SU-DHL-6 (cell line): ENCODE measurements at regions not wholly inside any gene's neighbourhood (a gene's known extent, or its start where the extent isn't known, plus 50 kb on each side); places are given as distances from the start of the nearest gene placed in this dataset.

Source experiments
- H2AFZ ChIP-seq: fragments of 200-600 bp; sonication (generic); 2 replicates; pipeline ENCODE4 v1.6.1; 2014; ENCODE audit warnings: low read depth, mild to moderate bottlenecking, moderate library complexity, mixed read lengths, antibody characterized with exemption, low read length; ENCODE audit not compliant: severe bottlenecking
- H3F3A ChIP-seq: fragments of 200-600 bp; shearing (Covaris generic); 2 replicates; pipeline ENCODE4 v1.6.0; 2016; ENCODE audit warnings: antibody characterized with exemption, mild to moderate bottlenecking; ENCODE audit not compliant: insufficient read depth
- H3K27ac ChIP-seq: fragments of 200-600 bp; sonication (generic); 2 replicates; pipeline ENCODE4 v1.5.1; 2016; ENCODE audit warnings: low read depth, mild to moderate bottlenecking, low read length, moderate library complexity, mixed read lengths
- H3K27me3 ChIP-seq: fragments of 200-600 bp; sonication (generic), shearing (Covaris generic); 2 replicates; pipeline ENCODE4 v1.6.0; 2014; ENCODE audit warnings: mild to moderate bottlenecking, low read length
- H3K36me3 ChIP-seq: fragments of 200-600 bp; sonication (generic); 2 replicates; pipeline ENCODE4 v1.6.1; 2014; ENCODE audit warnings: mild to moderate bottlenecking, low read length, mixed read lengths
- H3K4me2 ChIP-seq: fragments of 300-600, 200-600 bp; shearing (Covaris generic), sonication (generic); 2 replicates; pipeline ENCODE4 v1.6.0; 2014; ENCODE audit warnings: low read length, low read depth, mild to moderate bottlenecking; ENCODE audit not compliant: poor library complexity, severe bottlenecking
- H3K4me3 ChIP-seq: fragments of 200-600 bp; sonication (generic); 2 replicates; pipeline ENCODE4 v1.5.1; 2014; ENCODE audit warnings: antibody characterized with exemption, low read length, mild to moderate bottlenecking, mixed read lengths; ENCODE audit not compliant: insufficient read depth, poor library complexity, severe bottlenecking
- H3K79me2 ChIP-seq: fragments of 200-600 bp; sonication (generic); 2 replicates; pipeline ENCODE4 v1.6.1; 2014; ENCODE audit warnings: mild to moderate bottlenecking, low read length, moderate library complexity; ENCODE audit not compliant: insufficient read depth
- H3K9ac ChIP-seq: fragments of 200-600 bp; sonication (generic); 2 replicates; pipeline ENCODE4 v1.7.0; 2014; ENCODE audit warnings: mild to moderate bottlenecking, low read length
- H3K9me2 ChIP-seq: fragments of 200-600 bp; sonication (generic); replicated peaks from 2 replicates; pipeline ENCODE4 v1.6.1; 2014; ENCODE audit warnings: low read length; ENCODE audit not compliant: insufficient read depth
- H3K9me3 ChIP-seq: fragments of 200-600 bp; sonication (generic); 2 replicates; pipeline ENCODE4 v1.6.1; 2014; ENCODE audit warnings: low read length, mixed read lengths; ENCODE audit not compliant: insufficient read depth
- H4K20me1 ChIP-seq: fragments of 200-600 bp; sonication (generic); 2 replicates; pipeline ENCODE4 v1.6.1; 2014; ENCODE audit warnings: low read depth, mild to moderate bottlenecking, antibody characterized with exemption, low read length, moderate library complexity, mixed read lengths
- CTCF ChIP-seq: fragments of 200-600 bp; sonication (generic); IDR thresholded peaks from one replicate; pipeline ENCODE4 v1.5.1; 2017; ENCODE audit warnings: antibody characterized with exemption, mild to moderate bottlenecking, low read length, moderate library complexity; ENCODE audit not compliant: insufficient read depth, poor library complexity, severe bottlenecking
- EZH2phosphoT487 ChIP-seq: fragments of 200-600 bp; sonication (generic), shearing (Covaris generic); conservative IDR thresholded peaks from 2 replicates; pipeline ENCODE4 v1.6.1; 2018; ENCODE audit warnings: mild to moderate bottlenecking, antibody characterized with exemption, low read length, moderate library complexity, mixed read lengths

GRCh38 chr20:48017992-48018391 is 232.7 kb upstream of the SULF2 start:
- Histone ChIP-seq H3K9me3 (no peaks in the 10 kb centered on the region; the same call in 1 of the 2 replicates), H2AFZ (no peak overlapping the region), H3K36me3 (no peaks in the 10 kb centered on the region)

GRCh38 chr20:48017509-48017908 is 232.2 kb upstream of the SULF2 start:
- no peak overlapping the region for H3K4me2 ChIP-seq
- no peak overlapping the region for H3K4me3 ChIP-seq
- no peak overlapping the region for H3K9ac ChIP-seq
- no peaks in the 10 kb centered on the region for H3F3A ChIP-seq
- no peak overlapping the region for H2AFZ ChIP-seq
- no peaks in the 10 kb centered on the region for H4K20me1 ChIP-seq
- H3K27ac ChIP-seq = no peak overlapping the region
- TF ChIP-seq EZH2phosphoT487 (no peak), CTCF (no peak)
- H3K36me3 ChIP-seq = no peaks in the 10 kb centered on the region
- H3K27me3 ChIP-seq = no peaks in the 10 kb centered on the region
- no peaks in the 10 kb centered on the region for H3K79me2 ChIP-seq
- H3K9me3 ChIP-seq = no peaks in the 10 kb centered on the region; the same call in 1 of the 2 replicates
- H3K9me2 ChIP-seq = no peaks in the 10 kb centered on the region

More at GRCh38 chr20:48017992-48018391, 232.7 kb upstream of the SULF2 start:
- Histone ChIP-seq H3K27me3 (no peaks in the 10 kb centered on the region), H3K4me2 (no peak overlapping the region), H3K9ac (no peak overlapping the region), H4K20me1 (no peaks in the 10 kb centered on the region), H3K27ac (no peak overlapping the region), H3F3A (no peaks in the 10 kb centered on the region), H3K9me2 (no peaks in the 10 kb centered on the region), H3K79me2 (no peaks in the 10 kb centered on the region), H3K4me3 (no peak overlapping the region)
- no peak for TF ChIP-seq CTCF

GRCh38 chr20:48015943-48016723 is 230.9 kb upstream of the SULF2 start:
- H3F3A ChIP-seq = no peaks in the 10 kb centered on the region
- H3K9ac ChIP-seq = no peak overlapping the region
- TF ChIP-seq EZH2phosphoT487 (no peak), CTCF (no peak)
- no peaks in the 10 kb centered on the region for H4K20me1 ChIP-seq
- H3K9me3 ChIP-seq = no peaks in the 10 kb centered on the region; the same call in 1 of the 2 replicates
- no peak overlapping the region for H3K4me2 ChIP-seq
- no peaks in the 10 kb centered on the region for H3K79me2 ChIP-seq
- H2AFZ ChIP-seq = no peak overlapping the region
- H3K4me3 ChIP-seq = no peak overlapping the region
- no peak overlapping the region for H3K27ac ChIP-seq
- no peaks in the 10 kb centered on the region for H3K36me3 ChIP-seq
- H3K9me2 ChIP-seq = no peaks in the 10 kb centered on the region
- H3K27me3 ChIP-seq = no peaks in the 10 kb centered on the region
